ENCODE measurements at regions not wholly inside any gene's neighbourhood (a gene's known extent, or its start where the extent isn't known, plus 50 kb on each side); places are given as distances from the start of the nearest gene placed in this dataset.

DNA sequence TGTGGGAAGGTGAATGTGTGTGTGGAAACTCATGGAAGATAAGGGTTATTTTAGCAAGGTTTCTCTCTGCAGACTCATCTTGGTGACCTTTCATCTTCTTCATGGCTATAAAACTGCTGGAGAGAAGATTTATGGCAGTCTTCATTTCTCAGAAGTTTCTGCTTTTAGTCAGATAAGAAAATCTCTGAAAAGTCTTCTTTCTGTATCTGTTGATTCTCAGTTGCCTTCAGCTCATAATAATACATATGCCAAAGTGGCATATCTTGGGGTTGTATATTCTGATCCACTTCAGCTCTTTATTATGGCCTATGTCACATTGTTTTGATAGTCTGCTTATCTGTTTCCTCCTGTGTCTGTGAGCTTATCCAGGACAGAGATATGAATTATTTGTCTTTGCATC is 143.3 kb upstream of the TMTC4 start:
- Histone ChIP-seq H3K4me3 (ENCODE audit: low read depth, low read length) (no peak overlapping the region), H2BK120ac (ENCODE audit: insufficient read depth, low read length, poor library complexity) (no peak overlapping the region), H3K9ac (ENCODE audit: low read length) (no peak overlapping the region), H2BK5ac (ENCODE audit: low read depth, low read length, poor library complexity) (no peak overlapping the region), H3K79me1 (ENCODE audit: low read length) (no peaks in the 10 kb centered on the region), H3K27me3 (ENCODE audit: insufficient read depth, low read length) (no peaks in the 10 kb centered on the region), H3K4ac (ENCODE audit: low read depth, low read length) (no peak overlapping the region), H2BK12ac (ENCODE audit: low read length) (no peak overlapping the region), H3K79me2 (ENCODE audit: control insufficient read depth, insufficient read depth, low read length, poor library complexity) (no peaks in the 10 kb centered on the region), H3K27ac (ENCODE audit: low read depth, low read length) (no peak overlapping the region), H3K18ac (ENCODE audit: low read length) (no peak overlapping the region), H4K8ac (ENCODE audit: low read depth, low read length) (no peak overlapping the region), H3K23ac (ENCODE audit: low read length) (no peak overlapping the region), H2AFZ (ENCODE audit: insufficient read depth, low read length, poor library complexity) (no peak overlapping the region), H3K9me3 (ENCODE audit: insufficient read depth, low read depth, low read length) (no peaks in the 10 kb centered on the region), H4K91ac (ENCODE audit: low read depth, low read length) (no peak overlapping the region), H3K4me1 (ENCODE audit: control insufficient read depth in 1 of 2, insufficient read depth in 2 of 2, low read length in 2 of 2) (no peaks in the 10 kb centered on the region), H4K12ac (ENCODE audit: low read depth, low read length) (no peak overlapping the region), H2AK5ac (ENCODE audit: low read length) (no peak overlapping the region), H3K36me3 (ENCODE audit: control insufficient read depth in 1 of 2, insufficient read depth in 2 of 2, low read length in 2 of 2) (no peaks in the 10 kb centered on the region), H3K4me2 (ENCODE audit: low read length) (no peak overlapping the region), H3K14ac (ENCODE audit: low read length) (no peak overlapping the region)
- DNase-seq: no peak

DNA sequence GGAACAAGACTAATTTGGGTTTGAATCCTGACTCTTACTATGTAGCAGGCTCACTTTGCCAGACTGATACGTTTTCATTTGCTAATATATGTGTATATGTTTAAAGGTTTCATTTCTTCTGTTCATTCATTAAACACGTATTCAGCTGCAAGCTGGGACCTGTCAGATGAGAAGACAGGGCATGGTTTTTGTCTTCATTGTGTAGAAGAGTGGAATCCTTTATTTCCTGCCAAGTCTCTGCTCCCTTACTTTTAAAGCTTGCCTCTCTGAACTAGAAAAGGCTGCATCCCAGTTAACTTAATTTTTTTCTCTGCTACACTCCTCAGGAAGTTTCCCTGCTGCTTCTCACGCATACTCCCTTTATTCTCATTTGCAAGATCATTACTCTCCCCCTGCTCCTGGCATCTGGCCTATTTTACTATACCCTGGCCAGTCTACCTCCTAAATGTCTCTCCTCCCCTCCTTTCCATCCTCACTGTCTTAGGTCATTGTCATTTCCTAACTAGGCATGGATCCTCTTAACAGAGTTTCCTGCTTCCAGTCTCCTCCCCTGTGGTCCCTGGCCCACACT is 141.0 kb upstream of the TMTC4 start:
- H3K4me2 ChIP-seq (ENCODE audit: low read length): no peak overlapping the region
- H3K4me1 ChIP-seq (ENCODE audit: control insufficient read depth in 1 of 2, insufficient read depth in 2 of 2, low read length in 2 of 2): no peaks in the 10 kb centered on the region
- no peak overlapping the region for H3K9ac ChIP-seq (ENCODE audit: low read length)
- no peak overlapping the region for H3K23ac ChIP-seq (ENCODE audit: low read length)
- H3K4ac ChIP-seq (ENCODE audit: low read depth, low read length): no peak overlapping the region
- no peaks in the 10 kb centered on the region for H3K79me2 ChIP-seq (ENCODE audit: control insufficient read depth, insufficient read depth, low read length, poor library complexity)
- H4K91ac ChIP-seq (ENCODE audit: low read depth, low read length): no peak overlapping the region
- no peak overlapping the region for H3K14ac ChIP-seq (ENCODE audit: low read length)
- DNase-seq: no peak
- no peak overlapping the region for H2BK12ac ChIP-seq (ENCODE audit: low read length)
- no peaks in the 10 kb centered on the region for H3K9me3 ChIP-seq (ENCODE audit: insufficient read depth, low read depth, low read length)
- H3K4me3 ChIP-seq (ENCODE audit: low read depth, low read length): no peak overlapping the region
- H2BK120ac ChIP-seq (ENCODE audit: insufficient read depth, low read length, poor library complexity): no peak overlapping the region
- H4K8ac ChIP-seq (ENCODE audit: low read depth, low read length): no peak overlapping the region
- H2AK5ac ChIP-seq (ENCODE audit: low read length): no peak overlapping the region
- no peak overlapping the region for H2AFZ ChIP-seq (ENCODE audit: insufficient read depth, low read length, poor library complexity)
- no peak overlapping the region for H3K27ac ChIP-seq (ENCODE audit: low read depth, low read length)
- no peak overlapping the region for H2BK5ac ChIP-seq (ENCODE audit: low read depth, low read length, poor library complexity)
- no peaks in the 10 kb centered on the region for H3K36me3 ChIP-seq (ENCODE audit: control insufficient read depth in 1 of 2, insufficient read depth in 2 of 2, low read length in 2 of 2)
- no peaks in the 10 kb centered on the region for H3K79me1 ChIP-seq (ENCODE audit: low read length)
- H4K12ac ChIP-seq (ENCODE audit: low read depth, low read length): no peak overlapping the region
- H3K27me3 ChIP-seq (ENCODE audit: insufficient read depth, low read length): no peaks in the 10 kb centered on the region
- H3K18ac ChIP-seq (ENCODE audit: low read length): no peak overlapping the region
- no CpG with 5 or more reads among the region's 3 CpGs for WGBS (ENCODE audit: extremely low coverage, insufficient coverage, insufficient read length)

DNA sequence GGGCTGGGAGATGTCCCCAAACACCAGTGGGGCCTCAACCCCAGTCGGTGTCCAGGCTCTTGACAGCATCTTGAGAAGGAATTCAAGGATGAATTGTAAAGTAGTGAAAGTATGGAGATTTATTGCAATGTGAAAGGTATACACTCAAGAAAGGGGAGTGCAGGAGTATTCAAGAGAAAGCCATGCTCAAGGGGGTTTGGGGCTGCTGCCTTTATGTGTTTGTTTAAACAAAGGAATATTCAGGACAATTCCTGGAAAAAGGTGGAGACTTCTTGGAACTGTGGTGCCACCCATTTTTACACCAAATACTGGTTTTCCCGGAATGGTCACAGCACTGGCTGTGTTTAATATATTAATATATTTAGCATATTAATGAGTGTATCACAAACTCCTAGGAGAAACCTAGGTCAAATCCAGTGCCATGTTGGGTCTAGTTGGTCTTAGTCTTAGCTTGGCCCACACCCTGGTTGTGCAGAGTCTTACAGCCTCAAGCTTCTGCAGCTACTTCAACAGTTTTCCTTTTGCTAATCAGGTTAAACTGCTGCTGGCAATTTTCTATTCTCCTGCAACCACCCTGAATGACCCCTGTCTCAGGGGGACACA is 138.5 kb upstream of the TMTC4 start:
- H3K27ac ChIP-seq (ENCODE audit: low read depth, low read length): no peak overlapping the region
- H3K79me2 ChIP-seq (ENCODE audit: control insufficient read depth, insufficient read depth, low read length, poor library complexity): no peaks in the 10 kb centered on the region
- H3K9ac ChIP-seq (ENCODE audit: low read length): no peak overlapping the region
- H2AFZ ChIP-seq (ENCODE audit: insufficient read depth, low read length, poor library complexity): no peak overlapping the region
- no peak overlapping the region for H3K4me3 ChIP-seq (ENCODE audit: low read depth, low read length)
- H2BK120ac ChIP-seq (ENCODE audit: insufficient read depth, low read length, poor library complexity): no peak overlapping the region
- no peak overlapping the region for H3K18ac ChIP-seq (ENCODE audit: low read length)
- no peak overlapping the region for H4K8ac ChIP-seq (ENCODE audit: low read depth, low read length)
- peaks cover 0 to 2% of the 10 kb centered on the region in 2 experiments for H3K4me1 ChIP-seq (ENCODE audit: control insufficient read depth in 1 of 2, insufficient read depth in 2 of 2, low read length in 2 of 2)
- H3K4ac ChIP-seq (ENCODE audit: low read depth, low read length): no peak overlapping the region
- H4K12ac ChIP-seq (ENCODE audit: low read depth, low read length): no peak overlapping the region
- no peaks in the 10 kb centered on the region for H3K27me3 ChIP-seq (ENCODE audit: insufficient read depth, low read length)
- no peak overlapping the region for H3K23ac ChIP-seq (ENCODE audit: low read length)
- WGBS (ENCODE audit: extremely low coverage, insufficient coverage, insufficient read length): no CpG with 5 or more reads among the region's 2 CpGs
- no peak overlapping the region for H2BK12ac ChIP-seq (ENCODE audit: low read length)
- H3K79me1 ChIP-seq (ENCODE audit: low read length): no peaks in the 10 kb centered on the region
- H3K36me3 ChIP-seq (ENCODE audit: control insufficient read depth in 1 of 2, insufficient read depth in 2 of 2, low read length in 2 of 2): no peaks in the 10 kb centered on the region
- H3K14ac ChIP-seq (ENCODE audit: low read length): no peak overlapping the region
- no peak overlapping the region for H2AK5ac ChIP-seq (ENCODE audit: low read length)
- no peak for DNase-seq
- no peak overlapping the region for H4K91ac ChIP-seq (ENCODE audit: low read depth, low read length)
- H3K4me2 ChIP-seq (ENCODE audit: low read length): no peak overlapping the region
- no peak overlapping the region for H2BK5ac ChIP-seq (ENCODE audit: low read depth, low read length, poor library complexity)
- no peaks in the 10 kb centered on the region for H3K9me3 ChIP-seq (ENCODE audit: insufficient read depth, low read depth, low read length)

DNA sequence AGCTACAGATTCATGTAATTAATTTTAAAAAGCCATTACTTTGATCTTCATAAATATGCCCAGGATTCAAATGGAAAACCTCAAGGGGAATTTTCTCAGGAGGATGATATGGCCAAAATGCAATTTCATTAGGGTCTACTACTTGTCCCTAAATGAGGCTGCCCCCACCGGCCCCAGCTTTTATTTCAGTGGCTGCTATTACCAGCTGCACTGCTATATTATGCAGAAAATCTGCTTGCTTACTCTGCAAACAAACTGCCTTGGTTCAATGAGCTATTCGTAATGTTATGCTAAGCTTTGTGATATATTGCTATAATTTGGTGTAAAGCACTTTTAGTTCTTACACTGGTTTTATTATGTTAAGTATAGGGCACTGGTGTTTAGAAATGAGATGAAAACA is 137.3 kb upstream of the TMTC4 start:
- no peak overlapping the region for H2BK12ac ChIP-seq (ENCODE audit: low read length)
- H3K79me1 ChIP-seq (ENCODE audit: low read length): no peaks in the 10 kb centered on the region
- no peak overlapping the region for H4K12ac ChIP-seq (ENCODE audit: low read depth, low read length)
- H3K36me3 ChIP-seq (ENCODE audit: control insufficient read depth in 1 of 2, insufficient read depth in 2 of 2, low read length in 2 of 2): no peaks in the 10 kb centered on the region
- no peak overlapping the region for H3K14ac ChIP-seq (ENCODE audit: low read length)
- H3K27me3 ChIP-seq (ENCODE audit: insufficient read depth, low read length): no peaks in the 10 kb centered on the region
- no peak overlapping the region for H3K23ac ChIP-seq (ENCODE audit: low read length)
- H3K9me3 ChIP-seq (ENCODE audit: insufficient read depth, low read depth, low read length): no peaks in the 10 kb centered on the region
- H2AFZ ChIP-seq (ENCODE audit: insufficient read depth, low read length, poor library complexity): no peak overlapping the region
- no peak overlapping the region for H3K9ac ChIP-seq (ENCODE audit: low read length)
- no peaks in the 10 kb centered on the region for H3K79me2 ChIP-seq (ENCODE audit: control insufficient read depth, insufficient read depth, low read length, poor library complexity)
- no peak overlapping the region for H3K4ac ChIP-seq (ENCODE audit: low read depth, low read length)
- no peak overlapping the region for H3K18ac ChIP-seq (ENCODE audit: low read length)
- no peak overlapping the region for H4K8ac ChIP-seq (ENCODE audit: low read depth, low read length)
- H2BK120ac ChIP-seq (ENCODE audit: insufficient read depth, low read length, poor library complexity): no peak overlapping the region
- H3K4me1 ChIP-seq (ENCODE audit: control insufficient read depth in 1 of 2, insufficient read depth in 2 of 2, low read length in 2 of 2): peaks cover 0 to 2% of the 10 kb centered on the region in 2 experiments
- no CpG with 5 or more reads among the region's 2 CpGs for WGBS (ENCODE audit: extremely low coverage, insufficient coverage, insufficient read length)
- H3K27ac ChIP-seq (ENCODE audit: low read depth, low read length): no peak overlapping the region
- DNase-seq: no peak
- H2BK5ac ChIP-seq (ENCODE audit: low read depth, low read length, poor library complexity): no peak overlapping the region
- H3K4me3 ChIP-seq (ENCODE audit: low read depth, low read length): no peak overlapping the region
- no peak overlapping the region for H3K4me2 ChIP-seq (ENCODE audit: low read length)
- no peak overlapping the region for H4K91ac ChIP-seq (ENCODE audit: low read depth, low read length)
- no peak overlapping the region for H2AK5ac ChIP-seq (ENCODE audit: low read length)

Data from trophoblast cell (in vitro differentiated cells and primary cell).